COLO668 (cell line): ENCODE measurements at regions not wholly inside any gene's neighbourhood (a gene's known extent, or its start where the extent isn't known, plus 50 kb on each side); places are given as distances from the start of the nearest gene placed in this dataset.

Experiments
- DNase-seq: peaks from one replicate; lab custom pipeline; 2025; ENCODE audit not compliant: unreplicated experiment; lab: John Stamatoyannopoulos, UW

- no peak for DNase-seq
Measured at GRCh38 chr12:107973950-107974349, 155.1 kb upstream of the WSCD2 start.

- no peak for DNase-seq
Measured at GRCh38 chr12:107976331-107976730, 152.8 kb upstream of the WSCD2 start.

GRCh38 chr12:107978201-107978600 is 150.9 kb upstream of the WSCD2 start:
- DNase-seq = no peak

- DNase-seq = no peak
Measured at GRCh38 chr12:107978641-107979040, 150.4 kb upstream of the WSCD2 start.

- no peak for DNase-seq
Measured at GRCh38 chr12:107983756-107984472, 145.2 kb upstream of the WSCD2 start.

GRCh38 chr12:107984973-107985372 is 144.1 kb upstream of the WSCD2 start:
- DNase-seq = no peak

GRCh38 chr12:107986183-107986582 is 142.9 kb upstream of the WSCD2 start:
- DNase-seq = no peak

- DNase-seq = peak; percentile 29
Measured at GRCh38 chr12:107990325-107990724, 138.8 kb upstream of the WSCD2 start.

GRCh38 chr12:107992029-107992428 is 137.1 kb upstream of the WSCD2 start:
- DNase-seq = no peak

- peak; percentile 9 for DNase-seq
Measured at GRCh38 chr12:107992870-107993451, 136.1 kb upstream of the WSCD2 start.

GRCh38 chr12:107998863-107999262 is 130.2 kb upstream of the WSCD2 start:
- no peak for DNase-seq

GRCh38 chr12:108000111-108000510 is 129.0 kb upstream of the WSCD2 start:
- DNase-seq = no peak

GRCh38 chr12:108004319-108004718 is 124.8 kb upstream of the WSCD2 start:
- no peak for DNase-seq

GRCh38 chr12:108008163-108008905 is 120.8 kb upstream of the WSCD2 start:
- no peak for DNase-seq

GRCh38 chr12:108009442-108010070 is 119.5 kb upstream of the WSCD2 start:
- no peak for DNase-seq

- no peak for DNase-seq
Measured at GRCh38 chr12:108016022-108016564, 113.0 kb upstream of the WSCD2 start.

- no peak for DNase-seq
Measured at GRCh38 chr12:108017472-108018057, 111.5 kb upstream of the WSCD2 start.

- no peak for DNase-seq
Measured at GRCh38 chr12:108019862-108020261, 109.2 kb upstream of the WSCD2 start.

GRCh38 chr12:108021141-108021540 is 107.9 kb upstream of the WSCD2 start:
- DNase-seq = no peak

- no peak for DNase-seq
Measured at GRCh38 chr12:108021949-108022522, 107.1 kb upstream of the WSCD2 start.
